Tibial artery (tissue), 4 donors: ENCODE measurements at regions not wholly inside any gene's neighbourhood (a gene's known extent, or its start where the extent isn't known, plus 50 kb on each side); places are given as distances from the start of the nearest gene placed in this dataset.

Experiments
- DNase-seq, 2 donors: peaks; one replicate each; pipeline ENCODE4 v3.0.0-alpha.2; 2019
- H3K27ac ChIP-seq, 2 donors: fragments of 200-600 bp; sonication (generic) in 1 of 2; 1 replicate in 1 of 2; 2 replicates in 1 of 2; pipeline ENCODE4 v1.5.1; 2018 to 2019; ENCODE audit warnings: mild to moderate bottlenecking in 1 of 2
- H3K27me3 ChIP-seq, 2 donors: fragments of 200-600 bp; sonication (generic) in 1 of 2; one replicate each; pipeline versions ENCODE4 v1.5.1 to v1.6.0; 2016 to 2019
- H3K36me3 ChIP-seq, 3 donors: fragments of 200-600 bp; sonication (generic) in 2 of 3; one replicate each; pipeline ENCODE4 v1.5.1; 2016 to 2019; ENCODE audit warnings: mild to moderate bottlenecking in 2 of 3
- H3K4me1 ChIP-seq, 4 donors: fragments of 200-600 bp; sonication (generic) in 2 of 4; 1 replicate in 3 of 4; 2 replicates in 1 of 4; pipeline ENCODE4 v1.5.1; 2016 to 2019
- H3K4me3 ChIP-seq, 2 donors: fragments of 200-600 bp; sonication (generic) in 1 of 2; 1 replicate in 1 of 2; 2 replicates in 1 of 2; pipeline ENCODE4 v1.5.1; 2018 to 2019; ENCODE audit warnings: mild to moderate bottlenecking in 2 of 2
- H3K9me3 ChIP-seq, 3 donors: fragments of 200-600 bp; sonication (generic) in 1 of 3; one replicate each; pipeline ENCODE4 v1.5.1; 2016 to 2019
- intact Hi-C: fragments of 100-400 bp; cut with DNase I; formaldehyde crosslinking; loops from one replicate; pipeline ENCODE4 v1.15.0; 2023; ENCODE audit warnings: low total_unique reads
- TF ChIP-seq, protein P1 (sequence below), 2 experiments: fragments of 200-600 bp in 1 of 2; fragments of 450-650 bp in 1 of 2; IDR thresholded peaks; one replicate each; pipeline ENCODE4 v1.5.1; 2017 to 2019; ENCODE audit warnings: antibody characterized with exemption in 2 of 2, mild to moderate bottlenecking in 1 of 2, moderate library complexity in 1 of 2

DNA sequence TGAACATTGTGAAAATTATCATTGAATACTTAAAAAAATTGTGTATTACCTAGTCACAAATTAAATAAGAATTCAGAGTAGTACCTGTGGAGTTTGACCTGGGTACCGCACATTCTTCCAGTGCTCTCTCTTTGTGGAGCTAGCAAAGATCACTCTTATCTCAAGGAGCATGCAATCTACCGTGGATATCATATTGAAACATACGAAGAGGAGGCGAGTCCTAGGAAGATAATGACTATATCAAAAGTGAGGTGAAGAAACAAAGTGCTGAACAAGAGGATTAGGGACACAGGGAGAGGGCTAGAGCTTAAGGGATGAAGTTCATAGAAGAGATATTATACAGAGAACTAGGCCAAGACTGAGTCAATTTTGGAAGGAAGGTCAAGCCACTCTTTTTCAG, 55.9 kb upstream of the NR3C1 start:
- H3K4me3 ChIP-seq, result no peak overlapping the region
- no peaks in the 10 kb centered on the region for H3K36me3 ChIP-seq
- DNase-seq, result no peak
- H3K9me3 ChIP-seq, result no peaks in the 10 kb centered on the region
- H3K27me3 ChIP-seq, result no peaks in the 10 kb centered on the region
- TF ChIP-seq, protein P1, sequence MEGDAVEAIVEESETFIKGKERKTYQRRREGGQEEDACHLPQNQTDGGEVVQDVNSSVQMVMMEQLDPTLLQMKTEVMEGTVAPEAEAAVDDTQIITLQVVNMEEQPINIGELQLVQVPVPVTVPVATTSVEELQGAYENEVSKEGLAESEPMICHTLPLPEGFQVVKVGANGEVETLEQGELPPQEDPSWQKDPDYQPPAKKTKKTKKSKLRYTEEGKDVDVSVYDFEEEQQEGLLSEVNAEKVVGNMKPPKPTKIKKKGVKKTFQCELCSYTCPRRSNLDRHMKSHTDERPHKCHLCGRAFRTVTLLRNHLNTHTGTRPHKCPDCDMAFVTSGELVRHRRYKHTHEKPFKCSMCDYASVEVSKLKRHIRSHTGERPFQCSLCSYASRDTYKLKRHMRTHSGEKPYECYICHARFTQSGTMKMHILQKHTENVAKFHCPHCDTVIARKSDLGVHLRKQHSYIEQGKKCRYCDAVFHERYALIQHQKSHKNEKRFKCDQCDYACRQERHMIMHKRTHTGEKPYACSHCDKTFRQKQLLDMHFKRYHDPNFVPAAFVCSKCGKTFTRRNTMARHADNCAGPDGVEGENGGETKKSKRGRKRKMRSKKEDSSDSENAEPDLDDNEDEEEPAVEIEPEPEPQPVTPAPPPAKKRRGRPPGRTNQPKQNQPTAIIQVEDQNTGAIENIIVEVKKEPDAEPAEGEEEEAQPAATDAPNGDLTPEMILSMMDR (IDR thresholded peaks at IDR 0.05), result no peak
- intact Hi-C loops, result no loop called here
- no peaks in the 10 kb centered on the region for H3K4me1 ChIP-seq
- no peak overlapping the region for H3K27ac ChIP-seq

GRCh38 chr5:143456952-143457547, 53.6 kb upstream of the NR3C1 start:
- no peaks in the 10 kb centered on the region for H3K27me3 ChIP-seq
- DNase-seq, result no peak
- H3K9me3 ChIP-seq, result no peaks in the 10 kb centered on the region
- H3K4me1 ChIP-seq, result no peaks in the 10 kb centered on the region
- intact Hi-C loops, result no loop called here
- no peaks in the 10 kb centered on the region for H3K36me3 ChIP-seq
- TF ChIP-seq, protein P1 (IDR thresholded peaks at IDR 0.05), result no peak
- no peak overlapping the region for H3K4me3 ChIP-seq
- H3K27ac ChIP-seq, result no peak overlapping the region

- Histone ChIP-seq H3K4me1 (no peaks in the 10 kb centered on the region), H3K9me3 (no peaks in the 10 kb centered on the region), H3K4me3 (no peak overlapping the region), H3K36me3 (no peaks in the 10 kb centered on the region), H3K27me3 (no peaks in the 10 kb centered on the region), H3K27ac (no peak overlapping the region)
- TF ChIP-seq, protein P1 (IDR thresholded peaks at IDR 0.05), result no peak
- intact Hi-C loops, result no loop called here
- no peak for DNase-seq
Observed at GRCh38 chr5:143454936-143455516, 51.5 kb upstream of the NR3C1 start.

DNA sequence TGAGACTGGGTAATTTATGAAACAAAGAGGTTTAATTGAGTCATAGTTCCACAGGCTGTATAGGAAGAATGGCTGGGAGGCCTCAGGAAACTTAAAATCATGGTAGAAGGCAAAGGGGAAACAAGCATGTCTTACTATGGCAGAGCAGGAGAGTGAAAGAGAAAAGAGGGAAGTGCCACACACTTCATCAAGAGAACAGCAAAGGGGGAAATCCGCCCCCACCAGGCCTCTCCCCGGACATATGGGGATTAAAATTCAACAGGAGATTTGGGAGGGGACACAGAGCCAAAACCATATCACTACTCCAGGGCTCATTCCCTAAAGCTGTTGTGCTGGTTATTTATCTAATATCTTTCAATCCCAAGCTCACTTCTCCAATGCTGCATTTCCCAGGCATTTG, 50.2 kb upstream of the NR3C1 start:
- no peak for DNase-seq
- H3K9me3 ChIP-seq, result no peaks in the 10 kb centered on the region
- intact Hi-C loops, result no loop called here
- no peak overlapping the region for H3K4me3 ChIP-seq
- H3K4me1 ChIP-seq, result no peaks in the 10 kb centered on the region
- H3K36me3 ChIP-seq, result no peaks in the 10 kb centered on the region
- TF ChIP-seq, protein P1 (IDR thresholded peaks at IDR 0.05), result no peak
- H3K27me3 ChIP-seq, result no peaks in the 10 kb centered on the region
- no peak overlapping the region for H3K27ac ChIP-seq
